ENCODE measurements at regions not wholly inside any gene's neighbourhood (a gene's known extent, or its start where the extent isn't known, plus 50 kb on each side); places are given as distances from the start of the nearest gene placed in this dataset.

GRCh38 chr2:199119796-199120195, 337.9 kb downstream of the SATB2 start:
- no peak for TF ChIP-seq CTCF (conservative IDR thresholded peaks at IDR 0.05)
- TF ChIP-seq EZH2 (IDR thresholded peaks at IDR 0.05; ENCODE audit: low read depth): no peak

Data from PC-9 (cell line).